PC-9 (cell line): ENCODE measurements at regions not wholly inside any gene's neighbourhood (a gene's known extent, or its start where the extent isn't known, plus 50 kb on each side); places are given as distances from the start of the nearest gene placed in this dataset.

Source experiments
- EZH2 ChIP-seq: fragments of 200-600 bp; sonication (generic); IDR thresholded peaks from 2 replicates; pipeline ENCODE4 v1.8.0; 2017; ENCODE audit warnings: antibody characterized with exemption, low read depth
- TF ChIP-seq, protein P1 (sequence below): fragments of 200-600 bp; sonication (generic); conservative IDR thresholded peaks from 2 replicates; pipeline ENCODE4 v1.6.1; 2017; ENCODE audit warnings: mixed run types, antibody characterized with exemption, mild to moderate bottlenecking, moderate library complexity

DNA sequence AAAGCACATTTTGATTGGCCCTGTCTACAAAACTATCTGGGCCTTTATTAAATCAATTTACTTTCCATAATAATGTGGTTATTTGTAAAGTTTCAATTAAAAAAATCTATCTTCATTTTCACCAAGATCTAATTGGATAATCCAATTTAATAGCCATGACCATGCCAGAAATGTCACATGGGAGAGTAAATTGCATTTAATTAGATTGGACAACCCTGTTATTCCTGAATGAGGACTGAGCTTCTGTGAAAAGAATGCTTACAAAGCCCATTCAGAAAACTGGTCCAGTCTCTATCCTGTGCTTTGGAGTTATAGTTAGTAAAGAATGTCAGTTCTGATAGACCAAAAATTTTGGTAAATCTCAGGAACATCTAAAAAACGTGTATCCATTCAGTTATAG lies 541.9 kb upstream of the ANO5 start:
- TF ChIP-seq, protein P1, sequence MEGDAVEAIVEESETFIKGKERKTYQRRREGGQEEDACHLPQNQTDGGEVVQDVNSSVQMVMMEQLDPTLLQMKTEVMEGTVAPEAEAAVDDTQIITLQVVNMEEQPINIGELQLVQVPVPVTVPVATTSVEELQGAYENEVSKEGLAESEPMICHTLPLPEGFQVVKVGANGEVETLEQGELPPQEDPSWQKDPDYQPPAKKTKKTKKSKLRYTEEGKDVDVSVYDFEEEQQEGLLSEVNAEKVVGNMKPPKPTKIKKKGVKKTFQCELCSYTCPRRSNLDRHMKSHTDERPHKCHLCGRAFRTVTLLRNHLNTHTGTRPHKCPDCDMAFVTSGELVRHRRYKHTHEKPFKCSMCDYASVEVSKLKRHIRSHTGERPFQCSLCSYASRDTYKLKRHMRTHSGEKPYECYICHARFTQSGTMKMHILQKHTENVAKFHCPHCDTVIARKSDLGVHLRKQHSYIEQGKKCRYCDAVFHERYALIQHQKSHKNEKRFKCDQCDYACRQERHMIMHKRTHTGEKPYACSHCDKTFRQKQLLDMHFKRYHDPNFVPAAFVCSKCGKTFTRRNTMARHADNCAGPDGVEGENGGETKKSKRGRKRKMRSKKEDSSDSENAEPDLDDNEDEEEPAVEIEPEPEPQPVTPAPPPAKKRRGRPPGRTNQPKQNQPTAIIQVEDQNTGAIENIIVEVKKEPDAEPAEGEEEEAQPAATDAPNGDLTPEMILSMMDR, result no peak
- no peak for TF ChIP-seq EZH2
